GM19035 (cell line): ENCODE measurements at regions not wholly inside any gene's neighbourhood (a gene's known extent, or its start where the extent isn't known, plus 50 kb on each side); places are given as distances from the start of the nearest gene placed in this dataset.
A peak's percentile ranks its signal among the peaks of the same experiment; 100 is the strongest.

Source experiments
- ATAC-seq: cut with Tn5 transposase; IDR thresholded peaks from one replicate; pipeline ENCODE4 v1.9.1; 2021; ENCODE audit not compliant: unreplicated experiment

DNA sequence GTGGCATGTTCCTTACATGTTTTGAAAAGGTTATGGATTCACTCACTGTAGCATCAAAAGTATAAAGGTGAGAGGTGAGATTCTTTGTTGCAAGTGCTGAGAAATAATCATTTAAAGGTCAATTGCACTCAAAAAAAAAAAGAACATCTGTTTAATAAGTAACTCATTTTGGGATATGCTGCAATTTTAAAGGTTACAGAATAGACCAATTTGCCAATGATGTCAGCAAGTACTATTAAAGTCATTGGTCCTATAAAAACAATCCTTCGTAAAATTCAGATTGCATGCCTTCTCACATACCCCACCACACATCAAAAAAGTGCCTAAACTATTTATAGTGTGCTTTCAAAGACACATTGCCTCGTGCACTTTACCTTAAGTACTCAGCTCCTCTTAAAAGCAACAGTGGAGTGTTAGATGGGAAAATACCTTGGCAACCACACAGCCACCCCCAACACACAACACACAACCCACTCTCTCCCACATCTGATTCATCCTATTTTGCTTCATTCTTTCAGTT lies 218.2 kb upstream of the ADGRL2 start:
- no peak for ATAC-seq

DNA sequence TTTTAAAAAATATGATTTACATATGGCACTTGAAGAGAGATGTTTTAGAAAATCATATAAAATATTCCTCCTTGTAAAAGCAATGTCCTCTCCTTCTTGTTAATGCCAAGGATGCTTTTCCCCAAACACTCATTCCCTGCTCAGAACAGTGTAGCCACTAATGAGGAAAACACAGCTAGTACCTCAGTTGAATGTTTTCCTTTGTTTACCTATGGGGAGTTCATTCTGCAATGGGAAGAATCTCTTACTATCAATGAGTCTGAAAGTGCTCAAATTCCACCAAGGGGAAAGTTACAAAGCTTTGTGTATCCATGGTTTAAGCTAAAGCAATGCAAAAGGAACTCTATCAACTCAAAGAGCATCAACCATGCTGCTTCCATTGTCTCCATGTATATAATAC lies 221.9 kb upstream of the ADGRL2 start:
- ATAC-seq = no peak

DNA sequence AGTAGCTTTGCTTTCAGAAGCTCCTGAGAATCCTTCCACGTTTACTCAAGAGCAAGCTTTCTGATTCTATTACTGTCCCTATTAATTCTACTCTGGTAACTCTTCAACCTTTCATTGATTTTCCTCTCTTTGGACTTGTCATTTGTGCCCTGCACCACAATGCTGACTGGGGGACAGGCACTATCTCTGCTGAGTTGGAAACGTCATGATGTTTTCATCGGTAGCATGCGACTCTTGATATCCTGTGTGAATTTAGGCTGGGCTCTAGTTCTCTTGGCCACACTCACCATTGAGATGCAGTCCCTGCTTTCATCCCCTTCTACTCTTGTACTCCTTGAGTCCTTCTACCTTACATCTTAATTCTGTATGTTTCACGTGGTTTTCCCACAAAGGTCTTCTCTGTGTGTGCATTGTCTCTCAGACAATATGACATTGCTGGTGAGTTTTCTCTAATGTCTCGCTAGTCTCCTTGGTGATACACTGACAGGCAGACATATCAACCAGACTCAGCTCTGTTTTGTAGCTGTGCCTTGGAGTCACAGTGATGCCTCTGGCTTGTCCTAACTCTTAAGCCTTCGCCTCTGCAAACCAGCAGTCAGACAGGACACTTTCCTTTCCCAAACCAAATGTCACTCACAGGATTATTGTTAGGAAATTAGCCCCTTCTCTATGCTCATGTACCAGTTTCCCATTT lies 223.6 kb upstream of the ADGRL2 start:
- no peak for ATAC-seq

DNA sequence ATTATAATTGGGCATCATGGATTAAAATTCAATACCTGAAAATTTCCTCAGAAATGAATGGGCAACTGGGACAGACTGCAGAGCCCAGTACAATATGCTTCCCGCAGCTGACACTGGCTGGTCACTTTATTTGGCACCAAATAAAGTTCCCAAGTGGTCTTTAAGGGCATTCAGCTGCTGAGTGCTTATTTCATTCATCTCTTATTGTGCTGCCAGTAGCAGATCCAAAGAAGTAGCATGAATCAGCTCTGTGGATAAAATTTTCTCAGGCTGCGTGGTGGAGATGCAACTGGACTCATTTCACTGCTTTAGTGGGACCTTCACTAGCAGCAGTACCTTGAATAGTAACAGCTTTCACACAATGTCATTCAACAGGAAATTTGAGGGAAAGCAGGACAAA lies 226.3 kb upstream of the ADGRL2 start:
- ATAC-seq = no peak

DNA sequence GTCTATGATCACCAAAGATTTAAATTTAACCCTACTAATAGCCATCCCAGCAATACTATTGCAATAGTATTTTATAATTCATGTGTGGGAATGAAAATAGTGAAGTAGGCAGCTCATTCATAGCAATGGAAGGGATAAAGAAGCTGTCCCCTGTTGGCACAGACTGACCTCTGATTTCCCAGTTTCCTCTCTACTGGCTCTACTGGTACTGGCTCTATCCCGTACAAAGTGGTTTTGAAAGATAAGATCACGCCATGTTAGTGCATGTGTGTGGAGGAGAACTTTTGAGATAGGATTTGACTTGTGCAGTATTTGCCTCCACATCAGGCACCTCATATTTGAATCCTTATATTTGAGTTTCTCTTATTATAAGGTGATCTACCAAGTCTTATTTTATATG lies 227.3 kb upstream of the ADGRL2 start:
- ATAC-seq = no peak

DNA sequence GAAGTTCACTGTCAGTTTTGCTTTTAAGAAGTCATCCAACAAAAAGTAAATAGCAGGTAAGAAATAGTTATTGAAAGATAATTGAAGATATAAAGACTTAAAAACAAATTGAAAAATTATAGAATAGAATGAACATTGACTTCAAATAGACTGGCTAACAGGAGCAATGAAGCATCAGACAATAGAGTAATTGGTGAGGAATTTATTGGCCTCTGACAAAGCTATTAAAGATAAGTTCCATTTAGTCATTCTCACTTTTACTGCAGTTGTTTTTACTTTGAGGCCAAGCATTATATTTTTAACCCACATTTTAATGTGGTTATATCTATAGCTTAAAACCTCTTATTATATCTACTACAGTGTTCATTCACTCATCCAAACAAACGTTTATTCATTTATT lies 228.8 kb upstream of the ADGRL2 start:
- no peak for ATAC-seq

DNA sequence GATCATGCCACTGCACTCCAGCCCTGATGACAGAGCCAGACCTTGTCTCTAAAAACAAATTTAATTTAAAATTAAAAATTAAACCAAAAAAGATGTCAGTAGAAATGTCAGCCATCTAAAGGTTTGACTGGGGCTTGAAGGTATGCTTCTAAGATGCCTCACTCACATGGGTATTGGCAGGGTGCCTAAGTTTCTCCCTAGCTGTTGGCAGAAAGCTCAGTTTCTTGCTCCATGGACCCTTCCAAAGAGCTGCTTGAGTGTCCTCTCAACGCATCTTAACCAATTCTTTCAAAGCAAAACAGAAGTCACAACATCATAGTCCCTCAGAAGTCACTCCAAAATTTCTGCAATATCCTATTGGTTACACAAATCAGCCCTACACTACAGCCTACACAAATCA lies 231.0 kb upstream of the ADGRL2 start:
- no peak for ATAC-seq

DNA sequence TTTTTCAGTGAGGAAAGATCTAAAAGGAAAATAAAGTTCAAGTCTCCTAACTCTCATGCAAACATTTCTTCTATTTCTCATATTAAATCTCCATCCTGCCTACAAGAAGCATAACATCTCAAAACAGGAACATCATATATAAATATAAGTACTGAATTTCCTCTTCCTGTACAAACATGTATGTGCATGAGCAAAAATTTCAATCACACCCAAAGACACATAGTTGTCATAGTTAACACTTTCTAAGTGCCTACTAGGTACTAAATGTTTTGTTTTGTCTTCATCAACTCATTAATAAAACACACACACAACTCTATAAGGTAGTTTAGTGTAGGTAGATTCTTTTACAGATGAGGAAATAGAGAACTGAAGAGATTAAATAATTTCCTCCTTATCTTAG lies 237.1 kb upstream of the ADGRL2 start:
- ATAC-seq = no peak

DNA sequence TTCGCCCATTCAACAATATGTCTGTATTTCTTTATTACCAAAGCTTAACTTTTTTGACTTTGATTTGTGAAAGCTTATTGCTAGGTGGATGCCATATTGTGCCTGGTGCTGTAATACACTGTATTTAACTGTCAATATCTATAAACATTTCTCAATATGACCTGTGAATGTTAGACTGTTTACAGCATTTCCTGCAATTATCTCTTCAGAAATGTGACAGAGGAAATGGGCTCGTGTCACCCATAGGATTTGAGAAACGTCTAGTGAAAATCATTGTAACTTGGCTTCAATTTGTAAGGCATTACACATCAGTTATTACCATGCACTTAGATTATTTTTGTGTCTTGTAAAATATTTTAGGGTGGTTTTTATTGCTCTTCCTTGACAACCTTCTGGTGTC lies 237.8 kb upstream of the ADGRL2 start:
- no peak for ATAC-seq

DNA sequence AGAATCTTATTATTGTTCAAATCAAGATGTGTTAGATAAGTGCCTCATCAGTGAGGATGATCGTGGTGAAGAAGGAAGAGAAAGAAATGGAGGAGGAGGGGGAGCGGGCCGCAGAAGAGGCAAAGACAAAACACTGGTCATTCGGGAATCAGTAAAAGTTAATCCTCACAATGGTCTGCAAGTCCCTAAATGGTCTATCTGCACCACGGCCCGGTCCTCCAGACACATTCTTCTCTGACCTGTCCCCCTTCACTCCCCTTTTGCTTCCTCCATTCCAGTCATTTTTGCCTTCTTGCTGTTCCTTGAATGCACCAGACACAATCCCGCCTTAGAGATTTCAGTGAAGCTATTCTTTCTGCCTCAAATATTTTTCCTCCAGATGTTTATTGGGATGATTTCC lies 240.1 kb upstream of the ADGRL2 start:
- no peak for ATAC-seq

DNA sequence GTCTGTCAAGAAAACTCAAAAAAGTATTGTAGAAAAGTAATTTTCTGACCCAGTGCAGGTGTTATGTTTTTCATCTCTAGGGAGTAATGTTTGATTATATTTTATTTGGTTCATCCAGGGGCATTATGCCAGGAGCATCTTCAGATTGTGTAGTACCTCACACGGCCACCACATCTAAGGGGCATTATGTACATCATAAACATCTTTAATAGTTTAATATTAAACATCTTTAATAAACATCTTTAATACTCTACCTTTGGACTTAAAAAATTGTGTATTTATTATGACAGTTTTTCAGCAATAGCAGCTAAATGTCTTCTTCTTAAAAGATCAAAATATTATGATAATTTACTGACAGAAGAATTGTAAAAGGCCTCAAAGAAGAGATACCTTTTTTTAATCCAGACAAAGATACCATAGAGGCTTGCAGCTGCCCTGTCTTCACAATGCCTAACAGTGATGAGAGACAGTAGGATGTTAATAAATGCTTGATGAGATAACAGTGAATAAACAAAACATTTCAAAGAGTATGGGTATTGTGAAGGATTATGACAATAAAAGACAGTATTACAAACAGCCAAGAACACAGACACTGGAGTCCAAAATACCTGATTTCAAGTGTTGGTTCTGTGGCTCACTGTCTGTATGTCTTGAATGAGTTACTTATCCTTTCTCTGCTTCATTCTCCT lies 240.9 kb upstream of the ADGRL2 start:
- ATAC-seq = no peak

DNA sequence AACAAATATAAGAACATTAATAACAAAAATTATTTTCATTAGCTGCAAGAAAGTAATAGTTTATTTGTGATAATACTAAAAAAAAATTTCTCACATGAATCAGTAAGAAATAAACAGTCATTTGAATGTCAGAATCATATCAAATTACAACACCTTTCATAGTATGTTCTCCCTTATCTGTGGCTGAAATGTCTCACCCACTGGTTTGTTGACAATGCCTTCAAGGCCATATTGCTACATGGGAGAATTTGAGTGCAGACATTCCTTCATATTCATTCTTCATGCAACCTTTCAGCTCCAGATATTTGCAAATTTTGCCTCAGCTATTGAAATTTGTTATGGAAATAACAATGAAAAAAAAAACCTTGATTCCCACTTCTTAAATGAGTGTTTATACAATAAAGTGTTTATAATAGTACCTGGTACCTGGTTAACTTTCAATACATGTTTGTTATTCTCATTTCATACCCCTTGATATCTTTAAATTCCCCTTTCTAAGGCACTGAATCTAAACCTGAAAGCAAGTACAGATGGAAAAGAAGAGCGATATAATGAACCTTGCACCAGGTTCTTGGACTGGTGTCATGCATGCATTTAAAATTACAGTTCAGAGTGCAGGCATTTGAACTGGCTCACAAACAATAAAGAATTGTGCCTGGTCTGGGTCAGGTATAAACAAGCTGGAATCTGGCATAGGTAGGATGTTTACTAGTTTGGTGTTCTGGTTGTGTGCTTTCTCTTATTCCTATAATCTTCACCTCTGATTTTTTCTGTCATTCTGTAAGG lies 242.2 kb upstream of the ADGRL2 start:
- no peak for ATAC-seq

DNA sequence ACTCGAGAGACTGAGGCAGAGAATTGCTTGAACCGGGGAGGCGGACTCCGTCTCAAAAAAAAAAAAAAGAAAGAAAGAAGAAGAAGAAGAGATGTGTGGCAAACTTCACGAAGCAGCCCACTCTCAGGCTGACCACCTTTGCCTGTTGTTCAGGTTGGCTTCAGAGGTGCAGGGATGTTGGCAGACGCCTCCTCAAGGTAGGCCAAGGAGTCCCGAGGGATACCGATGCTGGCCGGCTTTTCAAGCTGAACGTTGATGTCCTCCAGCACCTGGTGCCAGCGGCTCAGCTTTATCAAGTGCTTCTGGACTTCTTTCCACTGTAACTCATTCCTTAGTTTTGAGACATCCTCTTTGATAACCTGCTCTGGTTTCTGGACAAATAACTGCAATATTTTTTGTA lies 243.8 kb upstream of the ADGRL2 start:
- ATAC-seq = no peak

DNA sequence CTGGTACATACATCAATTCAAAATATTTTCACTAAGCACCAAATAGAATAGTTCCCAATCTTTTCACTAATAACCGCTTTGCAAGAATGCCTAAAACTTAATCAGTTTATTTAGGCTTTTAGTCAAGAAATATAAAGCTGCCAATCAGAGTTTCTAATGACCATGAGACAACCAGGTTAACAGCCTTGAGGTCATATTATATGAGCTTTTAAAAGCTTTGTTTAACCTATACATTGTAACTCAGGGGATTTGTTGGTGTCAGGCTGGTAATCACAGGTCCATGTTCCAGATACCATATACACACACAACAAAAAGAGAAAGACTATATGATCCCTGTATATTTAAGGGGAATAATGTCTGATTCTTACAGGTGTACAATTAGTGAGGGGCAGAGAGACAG lies 246.2 kb upstream of the ADGRL2 start:
- ATAC-seq = no peak

DNA sequence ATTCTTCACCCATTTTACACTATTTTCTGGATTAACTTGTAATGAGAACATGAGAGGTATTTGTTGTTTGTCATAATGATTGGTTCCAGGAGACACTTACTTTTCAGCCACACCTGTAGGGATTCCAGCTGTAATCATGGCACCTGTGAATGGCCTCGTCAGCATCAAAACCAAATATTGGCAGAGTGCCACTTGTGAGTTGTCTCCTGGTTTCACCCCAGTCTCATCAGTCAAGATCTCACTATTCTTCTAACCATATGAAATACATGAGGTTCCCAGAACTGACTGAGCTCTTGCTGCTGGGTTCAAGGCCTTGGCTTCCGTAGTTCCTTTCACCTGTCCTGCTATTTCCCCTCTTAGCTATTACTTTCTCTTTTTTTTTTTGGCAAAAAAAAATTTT lies 246.6 kb upstream of the ADGRL2 start:
- no peak for ATAC-seq

DNA sequence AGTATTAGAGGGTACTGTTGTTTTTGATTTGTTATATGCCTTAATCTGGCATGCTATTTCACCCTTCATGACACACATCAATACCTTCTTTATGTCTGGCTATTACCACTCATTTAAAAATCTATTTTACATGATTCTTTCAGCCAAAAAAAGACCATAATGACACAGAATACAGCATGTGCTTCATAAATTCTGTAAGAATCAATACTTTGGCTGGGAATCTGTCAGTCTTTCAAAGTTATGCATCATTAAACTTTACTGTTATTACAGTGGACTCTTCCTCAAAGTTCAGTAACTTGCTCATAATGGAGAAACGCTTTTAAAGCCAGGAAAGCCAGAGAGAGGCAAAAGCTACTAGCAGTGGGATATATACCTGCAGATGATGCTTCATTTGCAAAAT lies 247.2 kb upstream of the ADGRL2 start:
- no peak for ATAC-seq

DNA sequence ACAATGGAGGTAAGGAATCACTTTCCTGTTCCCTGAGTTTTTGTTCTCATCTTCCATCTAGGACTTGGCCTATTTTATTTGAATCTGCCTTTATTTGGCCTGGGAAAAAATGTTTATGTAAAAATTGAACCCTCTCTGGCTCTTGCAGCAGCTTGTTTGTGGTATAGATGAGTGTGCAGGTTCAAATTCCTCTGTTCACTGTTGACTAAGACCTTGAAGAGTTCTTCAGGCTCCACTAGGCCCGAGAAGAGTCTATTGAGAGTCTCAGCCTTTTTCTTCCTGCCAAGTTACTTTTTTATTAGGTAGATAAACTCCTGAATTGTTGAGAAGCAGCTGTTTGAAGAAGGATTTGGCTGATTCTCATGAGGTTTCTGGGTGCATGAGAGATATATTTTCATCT lies 248.8 kb upstream of the ADGRL2 start:
- no peak for ATAC-seq

DNA sequence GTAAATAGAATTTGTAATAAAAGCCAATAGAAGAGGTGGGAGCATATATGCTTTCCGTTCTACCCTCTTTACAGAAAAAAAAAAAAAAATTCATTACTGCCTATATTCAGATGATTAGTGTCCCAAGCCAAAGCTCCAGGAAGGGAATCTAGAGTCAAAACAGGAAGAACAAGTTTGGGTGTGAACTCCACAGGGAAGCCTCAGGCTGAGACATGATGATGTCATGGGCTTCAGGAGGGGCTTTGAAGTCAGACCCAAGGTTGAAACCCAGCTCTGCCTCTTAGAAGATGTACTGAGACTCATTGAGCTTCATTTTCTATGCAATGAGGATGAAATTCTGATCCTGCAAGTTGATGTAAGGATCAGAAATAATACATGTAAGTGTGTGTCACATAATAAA lies 250.0 kb upstream of the ADGRL2 start:
- ATAC-seq = no peak

DNA sequence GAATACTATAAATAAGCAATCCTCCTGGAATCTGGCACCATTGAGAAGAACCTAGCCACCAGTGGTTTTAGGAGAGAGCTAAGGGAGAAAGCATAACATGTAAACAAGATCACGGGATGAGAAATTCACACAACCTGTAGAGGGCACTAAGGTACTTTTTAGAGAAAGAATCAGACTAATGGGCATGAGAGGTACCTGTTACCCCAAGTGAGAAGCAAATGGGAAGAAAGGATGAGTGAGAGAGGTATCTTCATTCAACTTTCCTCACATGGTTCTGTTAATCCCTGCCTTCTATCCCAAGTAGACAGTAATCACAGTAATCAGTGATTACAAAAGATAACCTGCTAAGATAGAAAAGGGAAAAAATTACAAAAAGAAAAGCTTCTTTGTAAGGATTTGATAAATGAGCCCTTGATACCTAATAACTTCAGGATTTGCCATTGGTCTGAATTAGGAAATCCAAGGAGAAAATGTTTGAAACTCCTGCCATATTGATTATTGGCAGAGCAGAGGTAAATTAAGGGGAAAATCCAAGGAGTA lies 251.1 kb upstream of the ADGRL2 start:
- ATAC-seq = peak; percentile 57

DNA sequence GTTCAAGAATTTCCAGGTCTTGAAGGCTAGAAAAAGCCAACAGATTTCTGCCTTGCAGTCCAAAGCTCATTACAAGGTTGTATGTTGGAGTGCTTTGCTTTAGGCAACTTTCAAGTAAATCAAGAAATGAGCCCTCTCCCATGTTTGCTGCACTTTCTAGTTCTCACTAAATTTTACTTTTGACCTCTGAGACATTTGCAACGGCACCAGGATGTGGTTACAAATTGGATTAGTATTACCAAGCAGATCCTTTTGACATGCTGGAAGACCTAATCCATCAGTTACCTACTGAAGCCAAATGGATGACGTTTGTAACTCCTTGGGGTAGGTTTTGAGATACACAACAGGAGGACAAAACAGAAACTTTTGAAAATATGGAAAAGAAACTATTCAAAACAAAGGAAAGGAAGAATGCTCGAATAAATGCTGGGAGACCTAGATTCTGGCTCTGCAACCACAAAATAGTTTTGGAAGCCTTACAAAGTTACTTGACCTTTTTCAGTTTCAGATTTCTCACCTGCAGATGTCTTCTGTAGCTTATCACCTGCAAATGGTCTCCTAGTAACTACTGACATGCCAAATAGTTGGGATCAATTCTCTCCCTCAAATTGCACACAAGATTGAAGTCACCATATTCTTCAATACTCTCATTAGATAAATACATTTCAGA lies 251.7 kb upstream of the ADGRL2 start:
- ATAC-seq = peak; percentile 51

DNA sequence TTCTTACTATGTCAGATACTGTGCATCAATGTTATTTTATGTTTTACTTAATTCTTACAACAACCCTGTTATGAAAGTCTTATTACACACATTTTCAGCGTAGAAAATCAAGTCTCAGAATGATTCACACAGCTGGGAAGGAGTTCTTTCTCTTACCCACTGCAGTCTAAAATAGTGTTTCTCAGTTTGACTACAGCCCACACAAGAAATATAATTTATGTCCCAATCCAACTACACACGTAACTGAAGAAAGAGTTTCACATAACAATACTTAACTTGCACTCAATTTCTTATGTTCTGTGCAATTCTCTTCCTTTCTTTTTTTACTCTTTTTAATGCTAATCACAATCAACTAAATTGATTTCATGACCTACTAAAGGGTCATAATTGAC lies 252.8 kb upstream of the ADGRL2 start:
- ATAC-seq = peak; percentile 66
